ENCODE measurements at regions not wholly inside any gene's neighbourhood (a gene's known extent, or its start where the extent isn't known, plus 50 kb on each side); places are given as distances from the start of the nearest gene placed in this dataset.

DNA sequence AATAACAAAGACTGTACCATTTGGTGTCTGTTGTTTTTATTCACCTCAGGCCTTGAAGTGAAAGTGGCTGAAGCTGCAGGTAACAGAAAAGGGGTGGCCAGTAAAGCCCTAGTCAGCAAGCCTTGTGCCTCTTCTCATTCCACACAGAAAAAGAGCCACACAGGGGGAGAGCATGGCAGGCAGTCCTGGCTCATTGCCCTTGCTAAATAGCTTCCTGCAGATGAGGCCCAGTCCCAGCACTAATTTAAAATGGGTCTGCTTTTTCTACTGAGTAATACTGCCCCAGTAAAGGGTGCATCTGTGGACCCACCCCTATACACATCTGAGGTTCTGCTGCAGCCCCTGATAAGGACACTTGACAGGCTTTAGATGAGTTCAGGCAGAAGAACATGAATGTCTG is 152.8 kb upstream of the EIF1AY start:
- ATAC-seq (no peak), FAIRE-seq (no peak), DNase-seq (ENCODE audit: low spot score) (no peak)
- no peak overlapping the region for H3K4me3 ChIP-seq (replicated peaks in 1 of 3; ENCODE audit: insufficient read depth in 1 of 3, low read depth in 2 of 3, low read length in 3 of 3)
- TF ChIP-seq EEA1 (CRISPR knock-in tag; IDR thresholded peaks at IDR 0.05; ENCODE audit: borderline replicate concordance) (no peak), SCMH1 (CRISPR knock-in tag; IDR thresholded peaks at IDR 0.05; ENCODE audit: borderline replicate concordance) (no peak), ZNF546 (CRISPR knock-in tag; conservative IDR thresholded peaks at IDR 0.05) (no peak)
- H3K27me3 ChIP-seq (ENCODE audit: control insufficient read depth in 1 of 2, insufficient read depth in 2 of 2, low read length in 2 of 2): no peaks in the 10 kb centered on the region
- ChIA-PET CTCF (ENCODE audit: low intra/inter-chr PET ratio, low total read pairs) (no interaction called here), POLR2A (no interaction called here)
- no peak overlapping the region for H3K9ac ChIP-seq (ENCODE audit: insufficient read depth, low read depth, low read length)
- no peaks in the 10 kb centered on the region for H4K20me1 ChIP-seq (ENCODE audit: insufficient read depth, low read length)
- in situ Hi-C loops (cut with HindIII; ENCODE audit: extremely low pct_ligation_motif_present, low pct_unique_long_range_greater_than_20kb): no loop called here
- no peaks in the 10 kb centered on the region for H3K36me3 ChIP-seq (replicated peaks in 1 of 2; ENCODE audit: control insufficient read depth in 1 of 2, insufficient read depth in 2 of 2, low read length in 2 of 2)
- H3K79me2 ChIP-seq (ENCODE audit: insufficient read depth, low read length): no peaks in the 10 kb centered on the region
- intact Hi-C loops (cut with micrococcal nuclease; ENCODE audit: unreplicated experiment): loop anchor here (1.0 kb wide), 1 partner anchor 26 kb away; no protein-coding TSS in a partner anchor
- no peak overlapping the region for H3K27ac ChIP-seq (ENCODE audit: extremely low read length, insufficient read depth, low read length)
- BruUV-seq (replicated peaks): no TSS peak
- H3K4me2 ChIP-seq (ENCODE audit: low read depth, low read length): no peak overlapping the region
- no peaks in the 10 kb centered on the region; the same call in 1 of the 2 replicates for H3K9me3 ChIP-seq (ENCODE audit: low read length)
- no peaks in the 10 kb centered on the region for H3K4me1 ChIP-seq (ENCODE audit: insufficient read depth, low read length)
- H2AFZ ChIP-seq (ENCODE audit: low read length): no peak overlapping the region

GRCh38 chrY:20433670-20434069 is 141.9 kb upstream of the EIF1AY start:
- no peak for FAIRE-seq
- Histone ChIP-seq H3K36me3 (replicated peaks in 1 of 2; ENCODE audit: control insufficient read depth in 1 of 2, insufficient read depth in 2 of 2, low read length in 2 of 2) (no peaks in the 10 kb centered on the region), H3K79me2 (ENCODE audit: insufficient read depth, low read length) (no peaks in the 10 kb centered on the region), H3K27me3 (ENCODE audit: control insufficient read depth in 1 of 2, insufficient read depth in 2 of 2, low read length in 2 of 2) (no peaks in the 10 kb centered on the region), H2AFZ (ENCODE audit: low read length) (no peak overlapping the region), H3K4me2 (ENCODE audit: low read depth, low read length) (no peak overlapping the region), H3K4me1 (ENCODE audit: insufficient read depth, low read length) (no peaks in the 10 kb centered on the region), H3K9me3 (ENCODE audit: low read length) (no peaks in the 10 kb centered on the region; the same call in 1 of the 2 replicates), H4K20me1 (ENCODE audit: insufficient read depth, low read length) (no peaks in the 10 kb centered on the region), H3K9ac (ENCODE audit: insufficient read depth, low read depth, low read length) (no peak overlapping the region), H3K27ac (ENCODE audit: extremely low read length, insufficient read depth, low read length) (no peak overlapping the region), H3K4me3 (replicated peaks in 1 of 3; ENCODE audit: insufficient read depth in 1 of 3, low read depth in 2 of 3, low read length in 3 of 3) (no peak overlapping the region)
- no peak for ATAC-seq
- intact Hi-C loops (cut with micrococcal nuclease; ENCODE audit: unreplicated experiment) (no loop called here), in situ Hi-C loops (cut with HindIII; ENCODE audit: extremely low pct_ligation_motif_present, low pct_unique_long_range_greater_than_20kb) (no loop called here)
- ChIA-PET POLR2A (no interaction called here), CTCF (ENCODE audit: low intra/inter-chr PET ratio, low total read pairs) (no interaction called here)
- no TSS peak for BruUV-seq (replicated peaks)
- WGBS (ENCODE audit: low lambda C conversion rate): 60% methylated on average over 1 of the region's 1 CpG
- no peak for DNase-seq (ENCODE audit: low spot score)
- TF ChIP-seq KAT8 (CRISPR knock-in tag; IDR thresholded peaks at IDR 0.05) (no peak), ZNF597 (CRISPR knock-in tag; IDR thresholded peaks at IDR 0.05) (no peak), NFIB (CRISPR knock-in tag; IDR thresholded peaks at IDR 0.05; ENCODE audit: borderline replicate concordance) (no peak), CCDC6 (CRISPR knock-in tag; IDR thresholded peaks at IDR 0.05) (no peak), ZBTB1 (CRISPR knock-in tag; IDR thresholded peaks at IDR 0.05; ENCODE audit: borderline replicate concordance) (no peak), ZNF441 (CRISPR knock-in tag; IDR thresholded peaks at IDR 0.05; ENCODE audit: borderline replicate concordance) (no peak)

Data from HepG2 (cell line).